ENCODE measurements at regions not wholly inside any gene's neighbourhood (a gene's known extent, or its start where the extent isn't known, plus 50 kb on each side); places are given as distances from the start of the nearest gene placed in this dataset.

DNA sequence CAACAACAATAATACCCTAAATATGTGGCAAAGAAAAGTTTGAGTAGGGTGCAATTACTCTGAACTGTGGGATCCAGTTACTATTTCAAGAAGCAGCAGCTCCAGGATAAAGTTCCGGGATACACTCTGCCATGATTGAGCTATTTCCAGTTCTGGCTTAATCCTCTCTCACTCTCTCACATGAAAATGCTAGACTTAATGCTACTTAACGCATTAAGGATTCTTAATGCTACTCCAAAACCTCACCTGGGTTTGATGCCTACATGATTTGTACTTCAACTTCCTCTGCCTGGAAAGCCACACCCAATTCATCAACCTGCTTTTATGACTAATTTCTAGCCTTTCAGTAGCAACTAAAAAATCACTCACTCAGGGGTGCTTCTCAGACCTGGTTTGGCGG is 151.1 kb upstream of the HNMT start:
- no peak overlapping the region for H3K4me3 ChIP-seq (ENCODE audit: low read depth in 1 of 3, low read length in 3 of 3)
- peaks cover 0 to 3% (median 0%) of the 10 kb centered on the region in 4 donors for H3K9me3 ChIP-seq (ENCODE audit: control insufficient read depth in 4 of 4, low read length in 3 of 4)
- H3K9ac ChIP-seq (ENCODE audit: low read depth in 1 of 2, low read length in 2 of 2): no peak overlapping the region
- 84% methylated on average over 3 of the region's 3 CpGs for WGBS
- no peaks in the 10 kb centered on the region for H3K27me3 ChIP-seq (ENCODE audit: control insufficient read depth in 4 of 4, insufficient read depth in 4 of 4, low read length in 3 of 4)
- no peaks in the 10 kb centered on the region for H3K36me3 ChIP-seq (ENCODE audit: control insufficient read depth in 4 of 4, insufficient read depth in 3 of 4, low read depth in 1 of 4, low read length in 3 of 4)
- TF ChIP-seq GABPA (IDR thresholded peaks at IDR 0.05 in 1 of 2, conservative IDR thresholded peaks at IDR 0.05 in 1 of 2): no peak
- TF ChIP-seq TAF1 (conservative IDR thresholded peaks at IDR 0.05): no peak
- TF ChIP-seq, protein P1, sequence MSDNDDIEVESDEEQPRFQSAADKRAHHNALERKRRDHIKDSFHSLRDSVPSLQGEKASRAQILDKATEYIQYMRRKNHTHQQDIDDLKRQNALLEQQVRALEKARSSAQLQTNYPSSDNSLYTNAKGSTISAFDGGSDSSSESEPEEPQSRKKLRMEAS (IDR thresholded peaks at IDR 0.05): no peak
- TF ChIP-seq, protein P2, sequence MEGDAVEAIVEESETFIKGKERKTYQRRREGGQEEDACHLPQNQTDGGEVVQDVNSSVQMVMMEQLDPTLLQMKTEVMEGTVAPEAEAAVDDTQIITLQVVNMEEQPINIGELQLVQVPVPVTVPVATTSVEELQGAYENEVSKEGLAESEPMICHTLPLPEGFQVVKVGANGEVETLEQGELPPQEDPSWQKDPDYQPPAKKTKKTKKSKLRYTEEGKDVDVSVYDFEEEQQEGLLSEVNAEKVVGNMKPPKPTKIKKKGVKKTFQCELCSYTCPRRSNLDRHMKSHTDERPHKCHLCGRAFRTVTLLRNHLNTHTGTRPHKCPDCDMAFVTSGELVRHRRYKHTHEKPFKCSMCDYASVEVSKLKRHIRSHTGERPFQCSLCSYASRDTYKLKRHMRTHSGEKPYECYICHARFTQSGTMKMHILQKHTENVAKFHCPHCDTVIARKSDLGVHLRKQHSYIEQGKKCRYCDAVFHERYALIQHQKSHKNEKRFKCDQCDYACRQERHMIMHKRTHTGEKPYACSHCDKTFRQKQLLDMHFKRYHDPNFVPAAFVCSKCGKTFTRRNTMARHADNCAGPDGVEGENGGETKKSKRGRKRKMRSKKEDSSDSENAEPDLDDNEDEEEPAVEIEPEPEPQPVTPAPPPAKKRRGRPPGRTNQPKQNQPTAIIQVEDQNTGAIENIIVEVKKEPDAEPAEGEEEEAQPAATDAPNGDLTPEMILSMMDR (IDR thresholded peaks at IDR 0.05; ENCODE audit: low read depth, low read length, missing input control): no peak
- no peak for TF ChIP-seq YY1 (IDR thresholded peaks at IDR 0.05)
- TF ChIP-seq, protein P3, sequence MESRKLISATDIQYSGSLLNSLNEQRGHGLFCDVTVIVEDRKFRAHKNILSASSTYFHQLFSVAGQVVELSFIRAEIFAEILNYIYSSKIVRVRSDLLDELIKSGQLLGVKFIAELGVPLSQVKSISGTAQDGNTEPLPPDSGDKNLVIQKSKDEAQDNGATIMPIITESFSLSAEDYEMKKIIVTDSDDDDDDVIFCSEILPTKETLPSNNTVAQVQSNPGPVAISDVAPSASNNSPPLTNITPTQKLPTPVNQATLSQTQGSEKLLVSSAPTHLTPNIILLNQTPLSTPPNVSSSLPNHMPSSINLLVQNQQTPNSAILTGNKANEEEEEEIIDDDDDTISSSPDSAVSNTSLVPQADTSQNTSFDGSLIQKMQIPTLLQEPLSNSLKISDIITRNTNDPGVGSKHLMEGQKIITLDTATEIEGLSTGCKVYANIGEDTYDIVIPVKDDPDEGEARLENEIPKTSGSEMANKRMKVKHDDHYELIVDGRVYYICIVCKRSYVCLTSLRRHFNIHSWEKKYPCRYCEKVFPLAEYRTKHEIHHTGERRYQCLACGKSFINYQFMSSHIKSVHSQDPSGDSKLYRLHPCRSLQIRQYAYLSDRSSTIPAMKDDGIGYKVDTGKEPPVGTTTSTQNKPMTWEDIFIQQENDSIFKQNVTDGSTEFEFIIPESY (IDR thresholded peaks at IDR 0.05): no peak
- no peak for TF ChIP-seq HNF4A (conservative IDR thresholded peaks at IDR 0.05)
- TF ChIP-seq HNF4G (IDR thresholded peaks at IDR 0.05): no peak
- DNase-seq (ENCODE audit: low spot score): no peak
- no peak overlapping the region for H3K27ac ChIP-seq (ENCODE audit: low read depth in 1 of 2, low read length in 2 of 2)
- H3K4me1 ChIP-seq (ENCODE audit: control insufficient read depth in 4 of 4, insufficient read depth in 4 of 4, low read length in 3 of 4): no peaks in the 10 kb centered on the region

DNA sequence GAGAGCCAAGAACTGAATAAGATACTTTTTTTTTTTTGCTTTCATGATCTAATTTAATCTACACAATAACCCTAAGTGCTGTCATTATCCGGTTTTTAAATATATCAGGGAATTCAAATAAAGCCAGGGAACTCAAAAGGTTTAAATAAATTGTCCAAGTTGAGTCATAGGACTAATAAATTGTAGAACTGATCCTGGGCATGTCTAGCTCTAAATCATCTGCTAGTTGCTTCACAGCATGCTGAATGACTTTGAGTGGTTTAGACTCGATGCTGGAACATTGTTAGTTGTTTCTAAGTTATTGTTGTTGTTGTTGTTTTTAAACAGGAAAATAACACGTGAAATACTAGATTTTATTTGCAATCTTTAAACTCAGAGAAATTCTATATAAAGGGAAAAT is 147.2 kb upstream of the HNMT start:
- no peak for DNase-seq (ENCODE audit: low spot score)
- no peak overlapping the region for H3K27ac ChIP-seq (ENCODE audit: low read depth in 1 of 2, low read length in 2 of 2)
- H3K4me3 ChIP-seq (ENCODE audit: low read depth in 1 of 3, low read length in 3 of 3): no peak overlapping the region
- TF ChIP-seq EGR1 (IDR thresholded peaks at IDR 0.05; ENCODE audit: low read depth in 2 of 2) (no peak), SP1 (IDR thresholded peaks at IDR 0.05) (no peak), YY1 (IDR thresholded peaks at IDR 0.05) (no peak), GABPA (IDR thresholded peaks at IDR 0.05 in 1 of 2, conservative IDR thresholded peaks at IDR 0.05 in 1 of 2) (no peak), FOXA2 (IDR thresholded peaks at IDR 0.05) (no peak), TAF1 (conservative IDR thresholded peaks at IDR 0.05) (no peak)
- H3K27me3 ChIP-seq (ENCODE audit: control insufficient read depth in 4 of 4, insufficient read depth in 4 of 4, low read length in 3 of 4): no peaks in the 10 kb centered on the region
- H3K4me1 ChIP-seq (ENCODE audit: control insufficient read depth in 4 of 4, insufficient read depth in 4 of 4, low read length in 3 of 4): no peaks in the 10 kb centered on the region
- WGBS: 59% methylated on average over 3 of the region's 3 CpGs
- H3K9me3 ChIP-seq (ENCODE audit: control insufficient read depth in 4 of 4, low read length in 3 of 4): no peaks in the 10 kb centered on the region
- H3K36me3 ChIP-seq (ENCODE audit: control insufficient read depth in 4 of 4, insufficient read depth in 3 of 4, low read depth in 1 of 4, low read length in 3 of 4): no peaks in the 10 kb centered on the region
- H3K9ac ChIP-seq (ENCODE audit: low read depth in 1 of 2, low read length in 2 of 2): no peak overlapping the region

DNA sequence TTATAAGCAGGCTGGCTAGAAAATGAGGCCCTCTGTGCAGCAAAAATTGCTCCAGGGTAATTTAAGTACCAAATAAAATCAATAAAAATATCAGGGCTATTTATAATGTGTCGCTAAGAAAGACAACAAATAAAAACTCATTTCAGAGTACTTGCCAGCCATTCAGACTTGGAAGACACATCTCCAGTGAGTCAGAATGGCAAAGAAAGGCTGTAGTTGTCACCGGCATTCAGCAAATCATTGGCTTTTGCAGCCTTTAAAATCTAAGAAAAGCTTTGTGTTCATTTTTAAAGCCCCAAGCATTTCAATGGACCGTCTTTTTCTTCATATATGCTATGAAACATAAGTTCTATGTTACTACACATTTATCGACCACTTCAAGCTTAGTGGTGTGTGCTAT is 141.1 kb upstream of the HNMT start:
- H3K9ac ChIP-seq (ENCODE audit: low read depth in 1 of 2, low read length in 2 of 2): no peak overlapping the region
- TF ChIP-seq FOXA2 (IDR thresholded peaks at IDR 0.05): no peak
- TF ChIP-seq, protein P2 (IDR thresholded peaks at IDR 0.05; ENCODE audit: low read depth, low read length, missing input control): no peak
- no peak for TF ChIP-seq HNF4A (conservative IDR thresholded peaks at IDR 0.05)
- no peak for TF ChIP-seq FOXA1 (IDR thresholded peaks at IDR 0.05)
- TF ChIP-seq TAF1 (conservative IDR thresholded peaks at IDR 0.05): no peak
- no peak for TF ChIP-seq YY1 (IDR thresholded peaks at IDR 0.05)
- no peak for TF ChIP-seq RAD21 (IDR thresholded peaks at IDR 0.05)
- TF ChIP-seq, protein P4, sequence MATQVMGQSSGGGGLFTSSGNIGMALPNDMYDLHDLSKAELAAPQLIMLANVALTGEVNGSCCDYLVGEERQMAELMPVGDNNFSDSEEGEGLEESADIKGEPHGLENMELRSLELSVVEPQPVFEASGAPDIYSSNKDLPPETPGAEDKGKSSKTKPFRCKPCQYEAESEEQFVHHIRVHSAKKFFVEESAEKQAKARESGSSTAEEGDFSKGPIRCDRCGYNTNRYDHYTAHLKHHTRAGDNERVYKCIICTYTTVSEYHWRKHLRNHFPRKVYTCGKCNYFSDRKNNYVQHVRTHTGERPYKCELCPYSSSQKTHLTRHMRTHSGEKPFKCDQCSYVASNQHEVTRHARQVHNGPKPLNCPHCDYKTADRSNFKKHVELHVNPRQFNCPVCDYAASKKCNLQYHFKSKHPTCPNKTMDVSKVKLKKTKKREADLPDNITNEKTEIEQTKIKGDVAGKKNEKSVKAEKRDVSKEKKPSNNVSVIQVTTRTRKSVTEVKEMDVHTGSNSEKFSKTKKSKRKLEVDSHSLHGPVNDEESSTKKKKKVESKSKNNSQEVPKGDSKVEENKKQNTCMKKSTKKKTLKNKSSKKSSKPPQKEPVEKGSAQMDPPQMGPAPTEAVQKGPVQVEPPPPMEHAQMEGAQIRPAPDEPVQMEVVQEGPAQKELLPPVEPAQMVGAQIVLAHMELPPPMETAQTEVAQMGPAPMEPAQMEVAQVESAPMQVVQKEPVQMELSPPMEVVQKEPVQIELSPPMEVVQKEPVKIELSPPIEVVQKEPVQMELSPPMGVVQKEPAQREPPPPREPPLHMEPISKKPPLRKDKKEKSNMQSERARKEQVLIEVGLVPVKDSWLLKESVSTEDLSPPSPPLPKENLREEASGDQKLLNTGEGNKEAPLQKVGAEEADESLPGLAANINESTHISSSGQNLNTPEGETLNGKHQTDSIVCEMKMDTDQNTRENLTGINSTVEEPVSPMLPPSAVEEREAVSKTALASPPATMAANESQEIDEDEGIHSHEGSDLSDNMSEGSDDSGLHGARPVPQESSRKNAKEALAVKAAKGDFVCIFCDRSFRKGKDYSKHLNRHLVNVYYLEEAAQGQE (IDR thresholded peaks at IDR 0.05): no peak
- TF ChIP-seq GABPA (IDR thresholded peaks at IDR 0.05 in 1 of 2, conservative IDR thresholded peaks at IDR 0.05 in 1 of 2): no peak
- no peak for TF ChIP-seq NR2F2 (IDR thresholded peaks at IDR 0.05)
- no peak for TF ChIP-seq SP1 (IDR thresholded peaks at IDR 0.05)
- TF ChIP-seq, protein P1 (IDR thresholded peaks at IDR 0.05): no peak
- no peak for TF ChIP-seq RXRA (IDR thresholded peaks at IDR 0.05)
- no peak for TF ChIP-seq HNF4G (IDR thresholded peaks at IDR 0.05)
- no peak for TF ChIP-seq EGR1 (IDR thresholded peaks at IDR 0.05; ENCODE audit: low read depth in 2 of 2)
- TF ChIP-seq JUND (IDR thresholded peaks at IDR 0.05): no peak

More for the DNA sequence above, 141.1 kb upstream of the HNMT start:
- Histone ChIP-seq H3K27me3 (ENCODE audit: control insufficient read depth in 4 of 4, insufficient read depth in 4 of 4, low read length in 3 of 4) (no peaks in the 10 kb centered on the region), H3K27ac (ENCODE audit: low read depth in 1 of 2, low read length in 2 of 2) (no peak overlapping the region), H3K4me3 (ENCODE audit: low read depth in 1 of 3, low read length in 3 of 3) (no peak overlapping the region), H3K4me1 (ENCODE audit: control insufficient read depth in 4 of 4, insufficient read depth in 4 of 4, low read length in 3 of 4) (no peaks in the 10 kb centered on the region), H3K9me3 (ENCODE audit: control insufficient read depth in 4 of 4, low read length in 3 of 4) (no peaks in the 10 kb centered on the region), H3K36me3 (ENCODE audit: control insufficient read depth in 4 of 4, insufficient read depth in 3 of 4, low read depth in 1 of 4, low read length in 3 of 4) (no peaks in the 10 kb centered on the region)
- DNase-seq (ENCODE audit: low spot score): no peak
- WGBS: 87% methylated on average over 4 of the region's 4 CpGs
